SK-N-SH (cell line): ENCODE measurements at regions not wholly inside any gene's neighbourhood (a gene's known extent, or its start where the extent isn't known, plus 50 kb on each side); places are given as distances from the start of the nearest gene placed in this dataset.

ENCODE experiments used
- JUND ChIP-seq: IDR thresholded peaks from 2 replicates; pipeline ENCODE4 v1.4.0; 2012
- MEF2A ChIP-seq: IDR thresholded peaks from 2 replicates; pipeline ENCODE4 v1.4.0; 2012; ENCODE audit warnings: low read depth, borderline replicate concordance
- POLR2AphosphoS5 ChIP-seq: IDR thresholded peaks from 2 replicates; pipeline ENCODE4 v1.6.1; 2012; ENCODE audit warnings: low read depth, low read length
- TEAD4 ChIP-seq: IDR thresholded peaks from 2 replicates; pipeline ENCODE4 v1.4.0; 2012; ENCODE audit warnings: mild to moderate bottlenecking, borderline replicate concordance; ENCODE audit not compliant: insufficient read depth
- TF ChIP-seq, protein P1 (sequence below): fragments of 200-600 bp; sonication (generic); IDR thresholded peaks from 2 replicates; pipeline ENCODE4 v1.6.1; 2017; ENCODE audit warnings: antibody characterized with exemption, mild to moderate bottlenecking, moderate library complexity

DNA sequence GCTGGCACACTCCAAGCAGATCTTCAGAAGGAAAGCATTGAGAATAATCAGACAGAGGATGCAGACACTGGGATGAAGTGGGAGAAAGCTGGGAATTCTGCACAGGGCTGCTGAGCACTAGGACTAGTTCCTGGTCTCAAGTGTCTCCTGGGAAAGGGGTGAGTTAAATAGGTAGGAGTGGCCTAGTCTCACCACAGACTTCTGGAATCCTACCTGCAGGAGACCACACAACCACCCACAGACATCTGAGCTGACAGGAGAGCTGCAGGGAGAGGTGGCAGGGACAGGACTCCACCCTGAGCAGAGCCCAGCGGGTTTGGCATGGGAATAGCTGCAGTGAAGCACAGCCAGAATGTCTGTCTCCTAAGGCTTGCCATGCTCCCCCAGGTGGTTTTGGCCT lies 95.1 kb upstream of the GALNTL6 start:
- TF ChIP-seq, protein P1, sequence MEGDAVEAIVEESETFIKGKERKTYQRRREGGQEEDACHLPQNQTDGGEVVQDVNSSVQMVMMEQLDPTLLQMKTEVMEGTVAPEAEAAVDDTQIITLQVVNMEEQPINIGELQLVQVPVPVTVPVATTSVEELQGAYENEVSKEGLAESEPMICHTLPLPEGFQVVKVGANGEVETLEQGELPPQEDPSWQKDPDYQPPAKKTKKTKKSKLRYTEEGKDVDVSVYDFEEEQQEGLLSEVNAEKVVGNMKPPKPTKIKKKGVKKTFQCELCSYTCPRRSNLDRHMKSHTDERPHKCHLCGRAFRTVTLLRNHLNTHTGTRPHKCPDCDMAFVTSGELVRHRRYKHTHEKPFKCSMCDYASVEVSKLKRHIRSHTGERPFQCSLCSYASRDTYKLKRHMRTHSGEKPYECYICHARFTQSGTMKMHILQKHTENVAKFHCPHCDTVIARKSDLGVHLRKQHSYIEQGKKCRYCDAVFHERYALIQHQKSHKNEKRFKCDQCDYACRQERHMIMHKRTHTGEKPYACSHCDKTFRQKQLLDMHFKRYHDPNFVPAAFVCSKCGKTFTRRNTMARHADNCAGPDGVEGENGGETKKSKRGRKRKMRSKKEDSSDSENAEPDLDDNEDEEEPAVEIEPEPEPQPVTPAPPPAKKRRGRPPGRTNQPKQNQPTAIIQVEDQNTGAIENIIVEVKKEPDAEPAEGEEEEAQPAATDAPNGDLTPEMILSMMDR: no peak
- TF ChIP-seq POLR2AphosphoS5: no peak
- no peak for TF ChIP-seq TEAD4
- no peak for TF ChIP-seq MEF2A
- no peak for TF ChIP-seq JUND
